Mammary epithelial cell (primary cell): ENCODE measurements at regions not wholly inside any gene's neighbourhood (a gene's known extent, or its start where the extent isn't known, plus 50 kb on each side); places are given as distances from the start of the nearest gene placed in this dataset.

ENCODE experiments used
- EZH2 ChIP-seq: IDR thresholded peaks from 2 replicates; pipeline ENCODE4 v1.6.1; 2012; ENCODE audit warnings: low read length, inconsistent platforms, borderline replicate concordance
- TF ChIP-seq, protein P1 (sequence below), 2 donors: IDR thresholded peaks in 1 of 2; conservative IDR thresholded peaks in 1 of 2; 2 replicates each; pipeline ENCODE4 v1.5.1; 2011 to 2012; ENCODE audit warnings: inconsistent platforms in 2 of 2, low read length in 2 of 2, mild to moderate bottlenecking in 2 of 2, control low read depth in 1 of 2, low read depth in 1 of 2; ENCODE audit not compliant: insufficient read depth in 1 of 2; ENCODE audit errors: extremely low read depth in 1 of 2

DNA sequence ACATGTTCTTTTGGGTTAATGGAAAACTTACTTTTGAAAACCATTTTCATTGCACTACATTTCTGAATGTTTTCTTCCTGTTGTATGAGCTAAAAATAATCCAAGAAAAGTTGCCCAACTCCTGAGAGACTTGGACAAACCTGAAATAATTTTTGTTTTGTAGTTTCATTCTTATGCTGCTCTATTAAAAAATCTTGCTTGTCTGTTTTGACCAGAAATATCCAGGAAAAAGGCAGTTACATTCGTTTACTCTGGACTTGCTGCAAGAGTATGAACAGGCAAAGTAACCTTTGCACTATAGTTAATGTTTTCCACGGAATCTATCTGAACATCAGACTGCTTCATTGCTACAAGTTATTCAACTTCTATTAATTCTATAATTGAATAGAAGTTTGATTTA lies 200.1 kb upstream of the DAB2 start:
- TF ChIP-seq, protein P1, sequence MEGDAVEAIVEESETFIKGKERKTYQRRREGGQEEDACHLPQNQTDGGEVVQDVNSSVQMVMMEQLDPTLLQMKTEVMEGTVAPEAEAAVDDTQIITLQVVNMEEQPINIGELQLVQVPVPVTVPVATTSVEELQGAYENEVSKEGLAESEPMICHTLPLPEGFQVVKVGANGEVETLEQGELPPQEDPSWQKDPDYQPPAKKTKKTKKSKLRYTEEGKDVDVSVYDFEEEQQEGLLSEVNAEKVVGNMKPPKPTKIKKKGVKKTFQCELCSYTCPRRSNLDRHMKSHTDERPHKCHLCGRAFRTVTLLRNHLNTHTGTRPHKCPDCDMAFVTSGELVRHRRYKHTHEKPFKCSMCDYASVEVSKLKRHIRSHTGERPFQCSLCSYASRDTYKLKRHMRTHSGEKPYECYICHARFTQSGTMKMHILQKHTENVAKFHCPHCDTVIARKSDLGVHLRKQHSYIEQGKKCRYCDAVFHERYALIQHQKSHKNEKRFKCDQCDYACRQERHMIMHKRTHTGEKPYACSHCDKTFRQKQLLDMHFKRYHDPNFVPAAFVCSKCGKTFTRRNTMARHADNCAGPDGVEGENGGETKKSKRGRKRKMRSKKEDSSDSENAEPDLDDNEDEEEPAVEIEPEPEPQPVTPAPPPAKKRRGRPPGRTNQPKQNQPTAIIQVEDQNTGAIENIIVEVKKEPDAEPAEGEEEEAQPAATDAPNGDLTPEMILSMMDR (conservative IDR thresholded peaks at IDR 0.05 in 1 of 2, IDR thresholded peaks at IDR 0.05 in 1 of 2; ENCODE audit: extremely low read depth in 1 of 2, insufficient read depth in 1 of 2, low read depth in 1 of 2, low read length in 2 of 2): no peak
- no peak for TF ChIP-seq EZH2
